HepG2 (cell line): ENCODE measurements at regions not wholly inside any gene's neighbourhood (a gene's known extent, or its start where the extent isn't known, plus 50 kb on each side); places are given as distances from the start of the nearest gene placed in this dataset.
A peak's percentile ranks its signal among the peaks of the same experiment; 100 is the strongest.

ENCODE experiments used
- ATAC-seq: fragments of 200-7000 bp; cut with Tn5 transposase; 3 replicates; pipeline ENCODE4 v1.9.1; 2020; ENCODE audit warnings: mild to moderate bottlenecking, moderate library complexity
- BruUV-seq: library from RNA; stranded (reverse); fragments of 400-500 nt; replicated peaks from 2 replicates; lab custom pipeline; 2021; lab: Mats Ljungman, UMichigan
- CTCF ChIA-PET: fragments of 300-600 bp; formaldehyde crosslinking; extraction: SDS; loops from one replicate; lab custom pipeline; 2021; ENCODE audit warnings: low total read pairs, inconsistent platforms, low intra/inter-chr PET ratio; lab: Yijun Ruan, JAX
- POLR2A ChIA-PET: fragments of 350-600 bp; sonication (Branson Sonifier 250); formaldehyde crosslinking; loops from one replicate; lab custom pipeline; 2020; ENCODE audit warnings: antibody characterized with exemption, inconsistent platforms; lab: Yijun Ruan, JAX
- DNase-seq: peaks from one replicate; pipeline ENCODE4 v3.0.0-alpha.2; 2015; ENCODE audit warnings: low spot score
- FAIRE-seq: peaks from 3 replicates; lab custom pipeline; 2011; peaks lifted over from hg19 to GRCh38; lab: Jason Lieb, UNC
- H2AFZ ChIP-seq: one replicate; pipeline ENCODE4 v1.6.1; 2011; ENCODE audit warnings: low read length, inconsistent platforms
- H3K27ac ChIP-seq: fragments of 300-600 bp; 3 replicates; pipeline ENCODE4 v1.8.0; 2011; ENCODE audit warnings: mixed run types, mild to moderate bottlenecking, mixed read lengths, low read length, inconsistent platforms; ENCODE audit not compliant: insufficient read depth; ENCODE audit errors: extremely low read length
- H3K27me3 ChIP-seq, 2 experiments: fragments of 200-600 bp in 1 of 2; 2 replicates in 1 of 2; 3 replicates in 1 of 2; pipeline versions ENCODE4 v1.6.0 to v1.8.0; 2011; ENCODE audit warnings: low read length in 2 of 2, mild to moderate bottlenecking in 2 of 2, moderate library complexity in 2 of 2, inconsistent platforms in 1 of 2; ENCODE audit not compliant: insufficient read depth in 2 of 2, control insufficient read depth in 1 of 2
- H3K36me3 ChIP-seq, 2 experiments: fragments of 200-600 bp in 1 of 2; replicated peaks in 1 of 2; 2 replicates in 1 of 2; 3 replicates in 1 of 2; pipeline versions ENCODE4 v1.5.1 to v1.8.0; 2011; ENCODE audit warnings: low read length in 2 of 2, inconsistent platforms in 1 of 2; ENCODE audit not compliant: insufficient read depth in 2 of 2, control insufficient read depth in 1 of 2
- H3K4me1 ChIP-seq: 2 replicates; pipeline ENCODE4 v1.5.1; 2012; ENCODE audit warnings: low read length, inconsistent platforms; ENCODE audit not compliant: insufficient read depth
- H3K4me2 ChIP-seq: 2 replicates; pipeline ENCODE4 v1.6.0; 2011; ENCODE audit warnings: low read depth, low read length, inconsistent platforms
- H3K4me3 ChIP-seq, 3 experiments: fragments of 200-600 bp in 1 of 3; sonication (generic), shearing (Covaris generic) in 1 of 3; replicated peaks in 1 of 3; 2 replicates each; pipeline ENCODE4 v1.5.1; 2011 to 2016; ENCODE audit warnings: low read length in 3 of 3, inconsistent platforms in 2 of 3, low read depth in 2 of 3, mild to moderate bottlenecking in 2 of 3, control low read depth in 1 of 3, mixed read lengths in 1 of 3; ENCODE audit not compliant: insufficient read depth in 1 of 3
- H3K79me2 ChIP-seq: one replicate; pipeline ENCODE4 v1.6.1; 2011; ENCODE audit warnings: low read length, inconsistent platforms; ENCODE audit not compliant: insufficient read depth
- H3K9ac ChIP-seq: 2 replicates; pipeline ENCODE4 v1.6.0; 2011; ENCODE audit warnings: mild to moderate bottlenecking, low read depth, low read length, inconsistent platforms; ENCODE audit not compliant: insufficient read depth
- H3K9me3 ChIP-seq: 2 replicates; pipeline ENCODE4 v1.5.1; 2012; ENCODE audit warnings: mild to moderate bottlenecking, low read length
- H4K20me1 ChIP-seq: 2 replicates; pipeline ENCODE4 v1.6.0; 2011; ENCODE audit warnings: inconsistent platforms, mild to moderate bottlenecking, low read length, moderate library complexity; ENCODE audit not compliant: insufficient read depth
- AHR ChIP-seq: IDR thresholded peaks from 2 replicates; pipeline ENCODE4 v1.6.1; 2018; ENCODE audit warnings: missing genetic modification reagents, missing compliant biosample characterization
- BCL6 ChIP-seq: IDR thresholded peaks from 2 replicates; pipeline ENCODE4 v1.6.1; 2016; ENCODE audit warnings: missing genetic modification reagents, missing compliant biosample characterization
- BHLHE40 ChIP-seq: IDR thresholded peaks from 2 replicates; pipeline ENCODE4 v1.6.1; 2011; ENCODE audit warnings: low read length, improper control_type of control experiment
- CHCHD3 ChIP-seq: sonication (generic); formaldehyde crosslinking; IDR thresholded peaks from 2 replicates; pipeline ENCODE4 v1.8.0; 2022; ENCODE audit warnings: mild to moderate bottlenecking, missing genetic modification reagents, moderate library complexity
- FUBP1 ChIP-seq: sonication (generic); formaldehyde crosslinking; IDR thresholded peaks from 2 replicates; pipeline ENCODE4 v1.5.1; 2020; ENCODE audit warnings: missing genetic modification reagents, mild to moderate bottlenecking, borderline replicate concordance
- MAFF ChIP-seq: IDR thresholded peaks from 2 replicates; pipeline ENCODE4 v1.6.1; 2011; ENCODE audit warnings: low read depth, low read length, improper control_type of control experiment
- MAFK ChIP-seq, 2 experiments: IDR thresholded peaks in 1 of 2; conservative IDR thresholded peaks in 1 of 2; 2 replicates each; pipeline ENCODE4 v1.6.1; 2011; ENCODE audit warnings: improper control_type of control experiment in 2 of 2, low read length in 2 of 2
- MEF2D ChIP-seq: sonication (generic); formaldehyde crosslinking; IDR thresholded peaks from 2 replicates; pipeline ENCODE4 v1.5.1; 2020; ENCODE audit warnings: mild to moderate bottlenecking, missing genetic modification reagents
- NFE2L2 ChIP-seq: fragments of 150-350 bp; IDR thresholded peaks from 2 replicates; pipeline ENCODE4 v1.6.1; 2014; ENCODE audit warnings: low read length
- SCMH1 ChIP-seq: sonication (generic); formaldehyde crosslinking; IDR thresholded peaks from 2 replicates; pipeline ENCODE4 v1.9.0; 2021; ENCODE audit warnings: missing genetic modification reagents, mild to moderate bottlenecking, borderline replicate concordance
- ZNF709 ChIP-seq: sonication (generic); formaldehyde crosslinking; IDR thresholded peaks from 2 replicates; pipeline ENCODE4 v1.5.0; 2020; ENCODE audit warnings: mild to moderate bottlenecking, missing genetic modification reagents
- ZSCAN9 ChIP-seq: IDR thresholded peaks from 2 replicates; pipeline ENCODE4 v1.6.1; 2016; ENCODE audit warnings: borderline replicate concordance
- in situ Hi-C: cut with HindIII; loops from 2 replicates; pipeline ENCODE4 v1.10.0; 2017; ENCODE audit warnings: low pct_unique_long_range_greater_than_20kb; ENCODE audit not compliant: extremely low pct_ligation_motif_present
- intact Hi-C: fragments of 100-400 bp; cut with micrococcal nuclease; formaldehyde crosslinking; loops from one replicate; pipeline ENCODE4 v1.10.0; 2022; ENCODE audit not compliant: unreplicated experiment
- TF ChIP-seq, protein P1 (sequence below): sonication (generic); formaldehyde crosslinking; IDR thresholded peaks from 2 replicates; pipeline ENCODE4 v1.9.0; 2022; ENCODE audit warnings: low read depth, missing genetic modification reagents
- TF ChIP-seq, protein P2 (sequence below): sonication (generic); formaldehyde crosslinking; IDR thresholded peaks from 2 replicates; pipeline ENCODE4 v1.4.0; 2020; ENCODE audit warnings: mild to moderate bottlenecking, low read depth, missing genetic modification reagents

DNA sequence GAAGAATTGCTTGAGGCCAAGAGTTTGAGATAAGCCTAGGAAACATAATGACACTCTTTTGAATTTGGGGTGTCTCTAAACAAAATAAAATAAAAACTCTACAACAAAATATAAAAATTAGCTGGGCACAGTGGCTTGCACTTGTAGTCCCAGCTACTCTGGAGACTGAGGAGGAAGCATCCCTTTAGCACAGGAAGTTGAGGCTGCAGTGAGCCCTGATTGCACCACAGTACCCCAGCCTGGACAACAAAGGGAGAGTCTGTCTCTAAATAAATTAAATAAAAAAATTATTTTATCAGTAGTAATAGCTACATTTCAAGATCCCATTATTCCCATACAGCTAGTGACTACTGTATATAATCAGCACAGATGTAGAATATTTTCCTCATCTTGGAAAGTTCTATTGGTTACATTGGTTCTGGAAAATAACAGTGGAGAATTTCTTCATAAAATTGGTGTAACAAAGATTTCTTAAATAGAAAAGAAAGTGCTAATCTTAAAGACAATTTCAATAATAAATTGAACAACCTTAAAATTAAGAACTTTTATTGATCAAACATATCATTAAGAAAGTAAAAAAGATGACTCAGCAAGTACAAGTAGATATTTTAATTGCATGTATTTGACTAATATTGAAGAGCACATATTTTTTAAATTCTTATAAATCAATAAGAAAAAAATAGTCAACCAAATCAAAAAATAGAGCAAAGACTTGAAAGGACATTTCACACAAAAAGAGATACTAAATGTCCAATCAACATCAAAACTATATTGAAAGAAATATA is 90.4 kb upstream of the KYNU start:
- Histone ChIP-seq H3K36me3 (no peaks in the 10 kb centered on the region), H3K9ac (no peak overlapping the region), H3K9me3 (no peaks in the 10 kb centered on the region), H3K27ac (no peak overlapping the region), H3K79me2 (no peaks in the 10 kb centered on the region), H4K20me1 (no peaks in the 10 kb centered on the region), H3K4me3 (no peak overlapping the region), H2AFZ (no peak overlapping the region), H3K27me3 (no peaks in the 10 kb centered on the region), H3K4me1 (no peaks in the 10 kb centered on the region), H3K4me2 (no peak overlapping the region)
- intact Hi-C loops: no loop called here
- ChIA-PET CTCF (no interaction called here), POLR2A (no interaction called here)
- FAIRE-seq: no peak
- no peak for ATAC-seq
- TF ChIP-seq, protein P1, sequence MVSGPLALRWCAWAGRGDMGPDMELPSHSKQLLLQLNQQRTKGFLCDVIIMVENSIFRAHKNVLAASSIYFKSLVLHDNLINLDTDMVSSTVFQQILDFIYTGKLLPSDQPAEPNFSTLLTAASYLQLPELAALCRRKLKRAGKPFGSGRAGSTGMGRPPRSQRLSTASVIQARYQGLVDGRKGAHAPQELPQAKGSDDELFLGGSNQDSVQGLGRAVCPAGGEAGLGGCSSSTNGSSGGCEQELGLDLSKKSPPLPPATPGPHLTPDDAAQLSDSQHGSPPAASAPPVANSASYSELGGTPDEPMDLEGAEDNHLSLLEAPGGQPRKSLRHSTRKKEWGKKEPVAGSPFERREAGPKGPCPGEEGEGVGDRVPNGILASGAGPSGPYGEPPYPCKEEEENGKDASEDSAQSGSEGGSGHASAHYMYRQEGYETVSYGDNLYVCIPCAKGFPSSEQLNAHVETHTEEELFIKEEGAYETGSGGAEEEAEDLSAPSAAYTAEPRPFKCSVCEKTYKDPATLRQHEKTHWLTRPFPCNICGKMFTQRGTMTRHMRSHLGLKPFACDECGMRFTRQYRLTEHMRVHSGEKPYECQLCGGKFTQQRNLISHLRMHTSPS: no peak
- TF ChIP-seq SCMH1 (CRISPR knock-in tag) (no peak), BHLHE40 (no peak), NFE2L2 (no peak), FUBP1 (CRISPR knock-in tag) (no peak), AHR (no peak), MAFF (peak; percentile 87), CHCHD3 (CRISPR knock-in tag) (no peak), MEF2D (no peak), ZNF709 (no peak), MAFK (conservative IDR thresholded peaks at IDR 0.05 in 1 of 2, IDR thresholded peaks at IDR 0.05 in 1 of 2; ENCODE audit: low read length in 2 of 2) (peak; percentile 89 to 96), ZSCAN9 (CRISPR knock-in tag) (no peak), BCL6 (CRISPR knock-in tag) (no peak)
- TF ChIP-seq, protein P2, sequence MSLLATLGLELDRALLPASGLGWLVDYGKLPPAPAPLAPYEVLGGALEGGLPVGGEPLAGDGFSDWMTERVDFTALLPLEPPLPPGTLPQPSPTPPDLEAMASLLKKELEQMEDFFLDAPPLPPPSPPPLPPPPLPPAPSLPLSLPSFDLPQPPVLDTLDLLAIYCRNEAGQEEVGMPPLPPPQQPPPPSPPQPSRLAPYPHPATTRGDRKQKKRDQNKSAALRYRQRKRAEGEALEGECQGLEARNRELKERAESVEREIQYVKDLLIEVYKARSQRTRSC (CRISPR knock-in tag): no peak
- in situ Hi-C loops: no loop called here
- DNase-seq: no peak
- no TSS peak for BruUV-seq
